ENCODE measurements at regions not wholly inside any gene's neighbourhood (a gene's known extent, or its start where the extent isn't known, plus 50 kb on each side); places are given as distances from the start of the nearest gene placed in this dataset.
"Not testable (repeated sequence)": the region's sequence is repeated elsewhere in the genome, so short reads cannot be mapped to it uniquely, and the experiment has no call there.

GRCh38 chr12:71385155-71385554 lies 54.4 kb upstream of the LGR5 start:
- no peak for DNase-seq

- DNase-seq, result not testable (repeated sequence)
Measured at GRCh38 chr12:71376711-71377355, 62.8 kb upstream of the LGR5 start.

GRCh38 chr12:71371122-71371521 lies 68.5 kb upstream of the LGR5 start:
- peak; percentile 46 for DNase-seq

- no peak for DNase-seq
Measured at GRCh38 chr12:71360013-71360412, 79.6 kb upstream of the LGR5 start.

- no peak for DNase-seq
Measured at GRCh38 chr12:71356569-71356968, 83.0 kb upstream of the LGR5 start.

GRCh38 chr12:71354871-71355270 lies 84.7 kb upstream of the LGR5 start:
- no peak for DNase-seq

- DNase-seq, result no peak
Measured at GRCh38 chr12:71353607-71354006, 86.0 kb upstream of the LGR5 start.

GRCh38 chr12:71349950-71350349 lies 89.6 kb upstream of the LGR5 start:
- DNase-seq, result no peak

GRCh38 chr12:71338933-71339332 lies 100.7 kb upstream of the LGR5 start:
- DNase-seq, result no peak

GRCh38 chr12:71335963-71336257 lies 103.7 kb upstream of the LGR5 start:
- no peak for DNase-seq

- peak; percentile 47 for DNase-seq
Measured at GRCh38 chr12:71335151-71335962, 104.2 kb upstream of the LGR5 start.

- no peak for DNase-seq
Measured at GRCh38 chr12:71333418-71333817, 106.2 kb upstream of the LGR5 start.

- no peak for DNase-seq
Measured at GRCh38 chr12:71329956-71330355, 109.6 kb upstream of the LGR5 start.

- DNase-seq, result no peak
Measured at GRCh38 chr12:71321531-71321930, 118.1 kb upstream of the LGR5 start.

GRCh38 chr12:71321130-71321529 lies 118.5 kb upstream of the LGR5 start:
- no peak for DNase-seq

- DNase-seq, result no peak
Measured at GRCh38 chr12:71315328-71315985, 124.1 kb upstream of the LGR5 start.

- peak; percentile 54 for DNase-seq
Measured at GRCh38 chr12:71312768-71313403, 126.7 kb upstream of the LGR5 start.

GRCh38 chr12:71311611-71312010 lies 128.0 kb upstream of the LGR5 start:
- not testable (repeated sequence) for DNase-seq

- DNase-seq, result no peak
Measured at GRCh38 chr12:71306808-71307207, 132.8 kb upstream of the LGR5 start.

- DNase-seq, result no peak
Measured at GRCh38 chr12:71304306-71304705, 135.3 kb upstream of the LGR5 start.

GRCh38 chr12:71303199-71303598 lies 136.4 kb upstream of the LGR5 start:
- DNase-seq, result peak; percentile 40

- DNase-seq, result no peak
Measured at GRCh38 chr12:71300772-71301675, 138.6 kb upstream of the LGR5 start.

Measured in fibroblast of skin of back (primary cell).